Neural progenitor cell (in vitro differentiated cells): ENCODE measurements at regions not wholly inside any gene's neighbourhood (a gene's known extent, or its start where the extent isn't known, plus 50 kb on each side); places are given as distances from the start of the nearest gene placed in this dataset.

ENCODE experiments used
- DNase-seq: peaks from one replicate; pipeline ENCODE4 v3.0.0-alpha.2; 2016; ENCODE audit warnings: low spot score
- H2AFZ ChIP-seq: fragments of 200-600 bp; sonication (generic); replicated peaks from 2 replicates; pipeline ENCODE4 v1.6.1; 2016; ENCODE audit warnings: antibody characterized with exemption
- H3F3A ChIP-seq: fragments of 200-600 bp; sonication (generic); 2 replicates; pipeline ENCODE4 v1.6.1; 2016; ENCODE audit warnings: antibody characterized with exemption, low read depth
- H3K27ac ChIP-seq: fragments of 200-600 bp; sonication (generic); 2 replicates; pipeline ENCODE4 v1.5.1; 2016; ENCODE audit warnings: mild to moderate bottlenecking
- H3K27me3 ChIP-seq: fragments of 200-600 bp; sonication (generic); 2 replicates; pipeline ENCODE4 v1.6.1; 2016; ENCODE audit warnings: mild to moderate bottlenecking, moderate library complexity
- H3K36me3 ChIP-seq: fragments of 200-600 bp; sonication (generic); 2 replicates; pipeline ENCODE4 v1.5.1; 2016
- H3K4me1 ChIP-seq: fragments of 200-600 bp; sonication (generic); 2 replicates; pipeline ENCODE4 v1.6.1; 2016; ENCODE audit warnings: mixed run types
- H3K4me2 ChIP-seq: fragments of 200-600 bp; sonication (generic); 2 replicates; pipeline ENCODE4 v1.6.1; 2016
- H3K4me3 ChIP-seq: fragments of 200-600 bp; sonication (generic); 2 replicates; pipeline ENCODE4 v1.5.1; 2016
- H3K79me2 ChIP-seq: fragments of 200-600 bp; sonication (generic); 2 replicates; pipeline ENCODE4 v1.6.1; 2016; ENCODE audit warnings: low read depth
- H3K9ac ChIP-seq: fragments of 200-600 bp; sonication (generic); 2 replicates; pipeline ENCODE4 v1.6.1; 2016
- H3K9me3 ChIP-seq: fragments of 200-600 bp; sonication (generic); 2 replicates; pipeline ENCODE4 v1.5.1; 2016; ENCODE audit warnings: low read depth
- H4K20me1 ChIP-seq: fragments of 200-600 bp; sonication (generic); 2 replicates; pipeline ENCODE4 v1.6.1; 2016; ENCODE audit warnings: low read depth
- H3K27ac Mint-ChIP-seq: 3 replicates; pipeline ENCODE4 v1.8.0; 2021; ENCODE audit warnings: mixed read lengths
- H3K27me3 Mint-ChIP-seq: 2 replicates; pipeline ENCODE4 v1.8.0; 2022; ENCODE audit warnings: low read depth, mild to moderate bottlenecking, inconsistent platforms, moderate library complexity, mixed read lengths; ENCODE audit not compliant: insufficient read depth
- H3K36me3 Mint-ChIP-seq: 3 replicates; pipeline ENCODE4 v1.8.0; 2021; ENCODE audit warnings: mixed read lengths
- H3K4me1 Mint-ChIP-seq: 3 replicates; pipeline ENCODE4 v1.8.0; 2021; ENCODE audit warnings: mixed read lengths
- H3K4me3 Mint-ChIP-seq: 3 replicates; pipeline ENCODE4 v1.8.0; 2021; ENCODE audit warnings: mild to moderate bottlenecking, moderate library complexity, mixed read lengths
- H3K9me3 Mint-ChIP-seq: 3 replicates; pipeline ENCODE4 v1.8.0; 2020; ENCODE audit warnings: mixed read lengths
- EZH2 ChIP-seq: fragments of 200-600 bp; sonication (generic); IDR thresholded peaks from 2 replicates; pipeline ENCODE4 v1.6.1; 2017; ENCODE audit warnings: antibody characterized with exemption, mild to moderate bottlenecking, moderate library complexity
- EZH2phosphoT487 ChIP-seq: fragments of 200-600 bp; sonication (generic); IDR thresholded peaks from 2 replicates; pipeline ENCODE4 v1.6.1; 2017; ENCODE audit warnings: antibody characterized with exemption
- TF ChIP-seq, protein P1 (sequence below): fragments of 200-600 bp; sonication (generic); IDR thresholded peaks from 2 replicates; pipeline ENCODE4 v1.5.1; 2017; ENCODE audit warnings: antibody characterized with exemption, mild to moderate bottlenecking

DNA sequence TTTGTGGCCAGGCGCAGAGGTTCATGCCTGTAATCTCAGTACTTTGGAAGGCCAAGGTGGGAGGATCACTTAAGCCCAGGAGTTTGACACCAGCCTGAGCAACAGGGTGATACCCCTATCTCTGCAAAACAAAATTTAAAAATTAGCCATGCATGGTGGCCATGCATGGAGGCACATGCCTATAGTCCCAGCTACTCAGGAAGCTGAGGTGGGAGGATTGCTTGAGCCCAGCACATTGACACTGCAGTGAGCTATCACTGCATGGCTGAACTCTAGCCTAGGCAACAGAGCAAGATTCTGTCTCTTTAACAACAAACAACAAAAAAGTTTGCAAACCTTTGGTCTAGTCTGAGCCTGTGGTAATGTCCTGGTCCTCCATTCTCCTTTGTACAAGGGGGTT is 69.2 kb upstream of the CNEP1R1 start:
- Mint-ChIP-seq H3K4me3 (no peak overlapping the region), H3K27me3 (peaks cover 9% of the 10 kb centered on the region), H3K9me3 (no peaks in the 10 kb centered on the region), H3K36me3 (no peaks in the 10 kb centered on the region), H3K4me1 (peaks cover 23% of the 10 kb centered on the region), H3K27ac (no peak overlapping the region)
- no peak for DNase-seq
- H3K27ac ChIP-seq, result no peak overlapping the region
- H3K4me3 ChIP-seq, result no peak overlapping the region
- TF ChIP-seq, protein P1, sequence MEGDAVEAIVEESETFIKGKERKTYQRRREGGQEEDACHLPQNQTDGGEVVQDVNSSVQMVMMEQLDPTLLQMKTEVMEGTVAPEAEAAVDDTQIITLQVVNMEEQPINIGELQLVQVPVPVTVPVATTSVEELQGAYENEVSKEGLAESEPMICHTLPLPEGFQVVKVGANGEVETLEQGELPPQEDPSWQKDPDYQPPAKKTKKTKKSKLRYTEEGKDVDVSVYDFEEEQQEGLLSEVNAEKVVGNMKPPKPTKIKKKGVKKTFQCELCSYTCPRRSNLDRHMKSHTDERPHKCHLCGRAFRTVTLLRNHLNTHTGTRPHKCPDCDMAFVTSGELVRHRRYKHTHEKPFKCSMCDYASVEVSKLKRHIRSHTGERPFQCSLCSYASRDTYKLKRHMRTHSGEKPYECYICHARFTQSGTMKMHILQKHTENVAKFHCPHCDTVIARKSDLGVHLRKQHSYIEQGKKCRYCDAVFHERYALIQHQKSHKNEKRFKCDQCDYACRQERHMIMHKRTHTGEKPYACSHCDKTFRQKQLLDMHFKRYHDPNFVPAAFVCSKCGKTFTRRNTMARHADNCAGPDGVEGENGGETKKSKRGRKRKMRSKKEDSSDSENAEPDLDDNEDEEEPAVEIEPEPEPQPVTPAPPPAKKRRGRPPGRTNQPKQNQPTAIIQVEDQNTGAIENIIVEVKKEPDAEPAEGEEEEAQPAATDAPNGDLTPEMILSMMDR, result no peak
- TF ChIP-seq EZH2, result no peak
- no peak for TF ChIP-seq EZH2phosphoT487
- no peaks in the 10 kb centered on the region for H3K36me3 ChIP-seq
- H3K79me2 ChIP-seq, result no peaks in the 10 kb centered on the region
- H3K4me2 ChIP-seq, result no peak overlapping the region
- H4K20me1 ChIP-seq, result no peaks in the 10 kb centered on the region
- no peaks in the 10 kb centered on the region for H3K27me3 ChIP-seq
- H2AFZ ChIP-seq, result peak overlapping the region; percentile 44
- no peaks in the 10 kb centered on the region for H3F3A ChIP-seq
- no peak overlapping the region for H3K9ac ChIP-seq
- H3K4me1 ChIP-seq, result peaks cover 5% of the 10 kb centered on the region
- no peaks in the 10 kb centered on the region for H3K9me3 ChIP-seq

DNA sequence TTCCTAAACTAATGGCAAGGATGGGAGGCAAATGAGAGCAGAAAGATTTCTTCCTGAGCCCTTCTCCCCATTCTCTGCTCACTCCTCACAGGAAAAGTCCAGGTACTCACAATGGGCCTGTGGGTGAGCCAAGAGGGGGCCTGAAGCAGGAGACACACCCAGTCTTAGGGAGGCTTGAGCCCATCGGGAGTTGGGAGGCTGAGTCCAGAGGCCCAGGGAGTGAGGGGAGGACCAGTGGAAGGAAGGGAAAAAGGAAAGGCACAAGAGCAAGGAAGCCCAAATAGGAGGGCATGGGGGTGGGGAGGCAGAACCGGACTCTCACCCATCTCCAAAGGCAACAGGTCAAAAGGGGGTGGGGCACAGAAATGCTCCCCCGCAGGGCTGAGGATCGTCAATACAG is 68.1 kb upstream of the CNEP1R1 start:
- TF ChIP-seq EZH2phosphoT487, result no peak
- TF ChIP-seq EZH2, result no peak
- TF ChIP-seq, protein P1, result no peak
- no peak overlapping the region for H3K4me3 Mint-ChIP-seq
- H3K36me3 Mint-ChIP-seq, result no peaks in the 10 kb centered on the region
- H3K79me2 ChIP-seq, result no peaks in the 10 kb centered on the region
- H3K27me3 Mint-ChIP-seq, result peaks cover 7% of the 10 kb centered on the region
- H3K9ac ChIP-seq, result no peak overlapping the region
- no peak overlapping the region for H3K4me2 ChIP-seq
- H3K36me3 ChIP-seq, result no peaks in the 10 kb centered on the region
- no peak overlapping the region for H2AFZ ChIP-seq
- no peaks in the 10 kb centered on the region for H3F3A ChIP-seq
- no peak overlapping the region for H3K27ac ChIP-seq
- peaks cover 5% of the 10 kb centered on the region for H3K4me1 ChIP-seq
- no peak overlapping the region for H3K27ac Mint-ChIP-seq
- H3K4me3 ChIP-seq, result no peak overlapping the region
- no peaks in the 10 kb centered on the region for H3K9me3 ChIP-seq
- H3K4me1 Mint-ChIP-seq, result peaks cover 23% of the 10 kb centered on the region
- no peaks in the 10 kb centered on the region for H3K9me3 Mint-ChIP-seq
- H3K27me3 ChIP-seq, result no peaks in the 10 kb centered on the region
- no peaks in the 10 kb centered on the region for H4K20me1 ChIP-seq
- no peak for DNase-seq

- no peaks in the 10 kb centered on the region for H3K36me3 ChIP-seq
- Mint-ChIP-seq H3K9me3 (no peaks in the 10 kb centered on the region), H3K4me3 (no peak overlapping the region), H3K4me1 (peaks cover 20% of the 10 kb centered on the region), H3K27ac (no peak overlapping the region), H3K27me3 (peaks cover 5% of the 10 kb centered on the region), H3K36me3 (no peaks in the 10 kb centered on the region)
- no peaks in the 10 kb centered on the region for H3K27me3 ChIP-seq
- H3K4me2 ChIP-seq, result no peak overlapping the region
- no peaks in the 10 kb centered on the region for H3K9me3 ChIP-seq
- peak overlapping the region; percentile 95 for H2AFZ ChIP-seq
- DNase-seq, result no peak
- H3K79me2 ChIP-seq, result no peaks in the 10 kb centered on the region
- no peak overlapping the region for H3K9ac ChIP-seq
- TF ChIP-seq, protein P1, result no peak
- no peak for TF ChIP-seq EZH2phosphoT487
- TF ChIP-seq EZH2, result no peak
- H3K27ac ChIP-seq, result no peak overlapping the region
- H3K4me3 ChIP-seq, result no peak overlapping the region
- H4K20me1 ChIP-seq, result no peaks in the 10 kb centered on the region
- H3K4me1 ChIP-seq, result peaks cover 5% of the 10 kb centered on the region
- no peaks in the 10 kb centered on the region for H3F3A ChIP-seq
Measured at GRCh38 chr16:49958448-49958847, 66.6 kb upstream of the CNEP1R1 start.
